GM23338 (cell line): ENCODE measurements at regions not wholly inside any gene's neighbourhood (a gene's known extent, or its start where the extent isn't known, plus 50 kb on each side); places are given as distances from the start of the nearest gene placed in this dataset.

Experiments
- ATAC-seq: fragments of 200-7000 bp; cut with Tn5 transposase; 3 replicates; pipeline ENCODE4 v1.9.1; 2020
- DNase-seq: peaks from one replicate; pipeline ENCODE4 v3.0.0-alpha.2; 2015; ENCODE audit warnings: low spot score
- H2AFZ ChIP-seq: fragments of 200-600 bp; sonication (generic); 2 replicates; pipeline ENCODE4 v1.8.0; 2016; ENCODE audit warnings: antibody characterized with exemption, mild to moderate bottlenecking, moderate library complexity
- H3F3A ChIP-seq: fragments of 200-600 bp; sonication (generic); replicated peaks from 2 replicates; pipeline ENCODE4 v1.8.0; 2017; ENCODE audit warnings: antibody characterized with exemption, mixed run types, low read depth
- H3K27ac ChIP-seq: fragments of 200-600 bp; sonication (generic); 2 replicates; pipeline ENCODE4 v1.6.1; 2016; ENCODE audit warnings: low read depth
- H3K27me3 ChIP-seq: fragments of 200-600 bp; sonication (generic); 2 replicates; pipeline ENCODE4 v1.8.0; 2016; ENCODE audit warnings: mild to moderate bottlenecking, mixed run types, moderate library complexity; ENCODE audit not compliant: insufficient read depth
- H3K36me3 ChIP-seq: fragments of 200-600 bp; sonication (generic); 2 replicates; pipeline ENCODE4 v1.8.0; 2016; ENCODE audit warnings: mild to moderate bottlenecking; ENCODE audit not compliant: insufficient read depth
- H3K4me1 ChIP-seq: fragments of 200-600 bp; sonication (generic); 2 replicates; pipeline ENCODE4 v1.8.0; 2016; ENCODE audit warnings: mild to moderate bottlenecking, moderate library complexity; ENCODE audit not compliant: insufficient read depth
- H3K4me2 ChIP-seq: fragments of 200-600 bp; sonication (generic); 2 replicates; pipeline ENCODE4 v1.7.1; 2017; ENCODE audit warnings: mixed run types
- H3K4me3 ChIP-seq: fragments of 200-600 bp; sonication (generic); 2 replicates; pipeline ENCODE4 v1.6.1; 2016; ENCODE audit warnings: mixed run types
- H3K79me2 ChIP-seq: fragments of 200-600 bp; sonication (generic); replicated peaks from 2 replicates; pipeline ENCODE4 v1.8.0; 2017; ENCODE audit warnings: mild to moderate bottlenecking; ENCODE audit not compliant: insufficient read depth
- H3K9me2 ChIP-seq: fragments of 200-600 bp; sonication (generic); 2 replicates; pipeline ENCODE4 v1.8.0; 2017; ENCODE audit not compliant: insufficient read depth
- H4K20me1 ChIP-seq: fragments of 200-600 bp; sonication (generic); replicated peaks from 2 replicates; pipeline ENCODE4 v1.8.0; 2017; ENCODE audit warnings: mild to moderate bottlenecking; ENCODE audit not compliant: insufficient read depth
- H3K27ac Mint-ChIP-seq: 2 replicates; pipeline ENCODE4 v1.8.0; 2020; ENCODE audit warnings: inconsistent platforms, mild to moderate bottlenecking, moderate library complexity, mixed read lengths
- H3K27me3 Mint-ChIP-seq: 3 replicates; pipeline ENCODE4 v1.8.0; 2022; ENCODE audit warnings: low read depth, mild to moderate bottlenecking, moderate library complexity, mixed read lengths, inconsistent platforms; ENCODE audit not compliant: insufficient read depth, poor library complexity
- H3K36me3 Mint-ChIP-seq: 3 replicates; pipeline ENCODE4 v1.8.0; 2021; ENCODE audit warnings: low read depth, mild to moderate bottlenecking, inconsistent platforms, moderate library complexity, mixed read lengths
- H3K4me1 Mint-ChIP-seq: 3 replicates; pipeline ENCODE4 v1.8.0; 2020; ENCODE audit warnings: mild to moderate bottlenecking, inconsistent platforms, mixed read lengths
- H3K4me3 Mint-ChIP-seq: 3 replicates; pipeline ENCODE4 v1.8.0; 2021; ENCODE audit warnings: moderate library complexity, mild to moderate bottlenecking, inconsistent platforms, mixed read lengths
- H3K9me3 Mint-ChIP-seq: 3 replicates; pipeline ENCODE4 v1.8.0; 2020; ENCODE audit warnings: moderate library complexity, mild to moderate bottlenecking, inconsistent platforms, mixed read lengths
- EZH2 ChIP-seq: fragments of 200-600 bp; sonication (generic); IDR thresholded peaks from one replicate; pipeline ENCODE4 v1.8.0; 2017; ENCODE audit warnings: antibody characterized with exemption, mild to moderate bottlenecking, low read depth; ENCODE audit not compliant: unreplicated experiment
- EZH2phosphoT487 ChIP-seq: fragments of 200-600 bp; sonication (generic); IDR thresholded peaks from one replicate; pipeline ENCODE4 v1.8.1; 2018; ENCODE audit warnings: antibody characterized with exemption; ENCODE audit not compliant: unreplicated experiment
- NANOG ChIP-seq: IDR thresholded peaks from 2 replicates; pipeline ENCODE4 v1.6.1; 2016; ENCODE audit warnings: antibody characterized with exemption, borderline replicate concordance
- POLR2AphosphoS5 ChIP-seq: IDR thresholded peaks from 2 replicates; pipeline ENCODE4 v1.6.1; 2016; ENCODE audit warnings: antibody characterized with exemption, low read depth
- ZNF114 ChIP-seq: fragments of 250-450 bp; sonication (Bioruptor Pico); IDR thresholded peaks from 2 replicates; pipeline ENCODE4 v1.5.0; 2020; ENCODE audit warnings: mild to moderate bottlenecking, moderate library complexity
- TF ChIP-seq, protein P1 (sequence below): IDR thresholded peaks from 2 replicates; pipeline ENCODE4 v1.6.1; 2016; ENCODE audit warnings: antibody characterized with exemption

DNA sequence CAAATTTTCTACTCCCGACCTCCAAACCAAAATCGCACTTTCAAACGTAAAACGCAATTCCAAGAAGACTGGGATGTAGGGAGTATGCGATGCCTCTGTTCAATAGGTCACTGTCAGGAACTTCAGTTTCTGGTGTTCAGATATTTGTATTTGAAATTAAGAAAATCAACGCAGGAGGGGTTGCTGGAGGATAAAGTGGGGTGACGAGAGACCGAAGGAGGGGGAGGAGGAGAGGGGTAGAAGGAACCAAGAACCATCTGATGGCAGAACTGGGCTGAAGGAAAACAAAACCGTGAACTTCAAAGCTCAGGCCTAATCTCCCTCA is 293.8 kb upstream of the NFE2L3 start:
- peak overlapping the region; percentile 86 for H3K4me2 ChIP-seq
- no peaks in the 10 kb centered on the region for H3K9me3 Mint-ChIP-seq
- H2AFZ ChIP-seq: no peak overlapping the region

DNA sequence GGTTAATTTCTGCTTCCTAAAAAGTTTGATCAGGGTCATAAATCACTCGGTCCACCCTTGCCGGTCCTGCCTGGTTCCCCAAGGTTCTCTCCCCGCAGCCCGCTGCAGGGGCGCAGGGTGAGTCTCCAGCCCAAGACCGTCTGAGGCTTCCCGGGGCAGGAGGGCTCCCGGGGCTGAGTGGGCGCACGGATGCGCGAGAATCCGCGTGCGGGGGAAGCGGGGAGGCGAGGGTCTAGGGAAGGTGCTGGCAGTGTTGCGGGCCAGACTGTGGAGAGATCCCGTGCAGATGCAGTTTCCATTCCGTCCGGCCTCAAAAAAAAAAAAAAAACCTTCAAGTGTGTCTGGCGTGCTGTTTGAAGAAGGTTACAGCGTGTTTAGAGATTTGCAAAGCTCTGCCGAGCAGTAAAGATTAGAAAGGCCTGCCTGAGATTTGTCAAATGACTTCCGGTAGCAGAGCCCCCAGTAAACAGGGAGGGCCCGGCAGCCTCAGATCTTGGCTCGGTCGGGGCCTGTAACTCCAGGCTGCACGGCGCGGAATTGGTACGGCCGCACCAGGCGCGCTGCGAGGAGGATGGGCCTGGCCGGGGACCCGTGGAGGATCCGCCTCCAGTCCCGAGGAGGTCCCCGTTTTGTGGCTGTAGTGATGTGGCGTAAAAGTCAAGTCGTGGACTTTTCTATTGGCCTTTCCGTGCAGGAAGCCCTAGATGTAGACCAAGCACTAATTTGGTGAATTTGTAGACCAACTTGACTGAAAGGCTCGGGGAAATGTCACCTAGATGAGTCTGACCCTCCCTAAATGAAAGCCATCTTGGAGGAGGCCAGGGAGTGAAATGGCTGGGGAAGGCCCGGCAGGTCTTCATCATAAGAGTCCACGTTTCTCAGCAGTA is 293.2 kb upstream of the NFE2L3 start:
- Mint-ChIP-seq H3K4me3 (no peak overlapping the region; the same call in 1 of the 3 replicates), H3K36me3 (no peaks in the 10 kb centered on the region), H3K9me3 (no peaks in the 10 kb centered on the region), H3K27ac (no peak overlapping the region), H3K27me3 (peaks cover 20% of the 10 kb centered on the region), H3K4me1 (peaks cover 39% of the 10 kb centered on the region)
- 0 out of 2 replicates have a peak, but pooled peaks cover 3% of the 10 kb centered on the region for H4K20me1 ChIP-seq
- no peaks in the 10 kb centered on the region for H3K9me2 ChIP-seq
- ATAC-seq: peak; percentile 2; the same call in 1 of the 3 replicates
- H3K27ac ChIP-seq: no peak overlapping the region
- DNase-seq: peak; percentile 71
- no peaks in the 10 kb centered on the region for H3K36me3 ChIP-seq
- peaks cover 3% of the 10 kb centered on the region; the same call in 1 of the 2 replicates for H3F3A ChIP-seq
- no peak for TF ChIP-seq ZNF114
- TF ChIP-seq EZH2: peak; percentile 12
- H3K4me3 ChIP-seq: peak overlapping the region; percentile 68
- peak overlapping the region; percentile 86 for H3K4me2 ChIP-seq
- no peaks in the 10 kb centered on the region for H3K79me2 ChIP-seq
- no peak overlapping the region for H2AFZ ChIP-seq
- peaks cover 74% of the 10 kb centered on the region for H3K27me3 ChIP-seq
- H3K4me1 ChIP-seq: peaks cover 39% of the 10 kb centered on the region

More for the DNA sequence above, 293.8 kb upstream of the NFE2L3 start:
- peaks cover 39% of the 10 kb centered on the region for H3K4me1 ChIP-seq
- peak overlapping the region; percentile 68 for H3K4me3 ChIP-seq
- no peak for DNase-seq
- no peaks in the 10 kb centered on the region for H3K36me3 ChIP-seq
- no peak for ATAC-seq
- Mint-ChIP-seq H3K36me3 (no peaks in the 10 kb centered on the region), H3K27me3 (peaks cover 20% of the 10 kb centered on the region), H3K4me3 (no peak overlapping the region), H3K27ac (no peak overlapping the region), H3K4me1 (peaks cover 38% of the 10 kb centered on the region)
- 0 out of 2 replicates have a peak, but pooled peaks cover 3% of the 10 kb centered on the region for H4K20me1 ChIP-seq
- H3K79me2 ChIP-seq: no peaks in the 10 kb centered on the region
- no peaks in the 10 kb centered on the region for H3K9me2 ChIP-seq
- H3K27ac ChIP-seq: no peak overlapping the region
- peaks cover 3% of the 10 kb centered on the region; the same call in 1 of the 2 replicates for H3F3A ChIP-seq
- TF ChIP-seq EZH2 (peak; percentile 61), NANOG (no peak), EZH2phosphoT487 (no peak), POLR2AphosphoS5 (no peak)
- peaks cover 74% of the 10 kb centered on the region for H3K27me3 ChIP-seq

DNA sequence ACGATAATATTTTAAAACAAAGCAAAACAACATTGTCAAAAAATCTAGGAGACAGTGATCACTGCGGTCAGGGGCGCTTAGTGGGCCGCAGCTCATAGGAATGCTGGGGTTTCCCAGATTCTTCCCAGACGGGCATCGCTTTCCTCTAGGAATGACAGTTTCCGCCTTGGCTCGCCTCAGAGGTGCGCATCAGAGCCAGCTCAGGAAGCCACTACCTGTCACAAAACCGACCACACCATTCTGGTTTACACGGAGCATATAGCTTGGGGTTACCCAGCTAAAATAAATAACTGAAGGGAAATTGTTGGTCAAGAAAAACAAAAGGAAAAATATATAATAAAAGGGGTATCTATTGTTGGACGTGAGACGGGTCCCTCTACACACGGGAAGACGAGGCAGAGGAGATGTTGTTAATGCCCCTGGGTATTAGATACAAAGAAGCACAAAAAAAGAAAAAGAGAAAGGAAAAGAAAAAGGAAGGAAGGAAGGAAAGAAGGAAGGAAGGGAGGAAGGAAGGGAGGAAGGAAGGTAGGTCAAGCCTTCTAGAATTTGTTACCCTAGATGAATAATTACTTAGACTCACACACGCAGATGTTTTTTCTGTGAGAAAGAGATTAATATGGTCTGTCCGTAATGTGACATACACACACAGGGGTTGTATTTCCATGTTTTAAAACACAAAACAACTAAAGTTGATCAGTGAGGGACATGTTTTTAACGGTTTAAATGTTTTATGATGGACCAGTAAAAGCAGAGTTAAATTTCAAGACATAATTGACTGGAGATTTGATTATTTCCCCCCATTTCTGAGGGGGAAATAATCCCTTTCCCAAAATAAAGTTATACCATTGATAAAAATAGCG is 292.4 kb upstream of the NFE2L3 start:
- H3K4me1 Mint-ChIP-seq: peaks cover 38% of the 10 kb centered on the region
- H3K4me3 Mint-ChIP-seq: no peak overlapping the region; the same call in 1 of the 3 replicates
- no peaks in the 10 kb centered on the region for H3K36me3 Mint-ChIP-seq
- Histone ChIP-seq H4K20me1 (0 out of 2 replicates have a peak, but pooled peaks cover 3% of the 10 kb centered on the region), H3F3A (peaks cover 3% of the 10 kb centered on the region; the same call in 1 of the 2 replicates), H3K27ac (no peak overlapping the region), H2AFZ (no peak overlapping the region), H3K4me3 (peak overlapping the region; percentile 68), H3K27me3 (peaks cover 73% of the 10 kb centered on the region), H3K4me2 (peak overlapping the region; percentile 86), H3K36me3 (no peaks in the 10 kb centered on the region), H3K79me2 (no peaks in the 10 kb centered on the region), H3K9me2 (no peaks in the 10 kb centered on the region), H3K4me1 (peaks cover 41% of the 10 kb centered on the region)
- DNase-seq (peak; percentile 61), ATAC-seq (no peak)
- H3K27ac Mint-ChIP-seq: no peak overlapping the region
- H3K9me3 Mint-ChIP-seq: no peaks in the 10 kb centered on the region
- H3K27me3 Mint-ChIP-seq: peaks cover 11% of the 10 kb centered on the region
- TF ChIP-seq, protein P1, sequence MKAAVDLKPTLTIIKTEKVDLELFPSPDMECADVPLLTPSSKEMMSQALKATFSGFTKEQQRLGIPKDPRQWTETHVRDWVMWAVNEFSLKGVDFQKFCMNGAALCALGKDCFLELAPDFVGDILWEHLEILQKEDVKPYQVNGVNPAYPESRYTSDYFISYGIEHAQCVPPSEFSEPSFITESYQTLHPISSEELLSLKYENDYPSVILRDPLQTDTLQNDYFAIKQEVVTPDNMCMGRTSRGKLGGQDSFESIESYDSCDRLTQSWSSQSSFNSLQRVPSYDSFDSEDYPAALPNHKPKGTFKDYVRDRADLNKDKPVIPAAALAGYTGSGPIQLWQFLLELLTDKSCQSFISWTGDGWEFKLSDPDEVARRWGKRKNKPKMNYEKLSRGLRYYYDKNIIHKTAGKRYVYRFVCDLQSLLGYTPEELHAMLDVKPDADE: no peak
- TF ChIP-seq NANOG (no peak), POLR2AphosphoS5 (no peak)
